Activated CD4-positive, alpha-beta T cell treated with anti-CD3 and anti-CD28 coated beads, Interleukin-2, amount 50 U/mL, for 16 hours (primary cell): ENCODE measurements at regions not wholly inside any gene's neighbourhood (a gene's known extent, or its start where the extent isn't known, plus 50 kb on each side); places are given as distances from the start of the nearest gene placed in this dataset.
A peak's percentile ranks its signal among the peaks of the same experiment; 100 is the strongest.
"Not testable (repeated sequence)": the region's sequence is repeated elsewhere in the genome, so short reads cannot be mapped to it uniquely, and the experiment has no call there.

ENCODE experiments used
- DNase-seq: peaks from one replicate; pipeline ENCODE4 v3.0.0-alpha.2; 2020

DNA sequence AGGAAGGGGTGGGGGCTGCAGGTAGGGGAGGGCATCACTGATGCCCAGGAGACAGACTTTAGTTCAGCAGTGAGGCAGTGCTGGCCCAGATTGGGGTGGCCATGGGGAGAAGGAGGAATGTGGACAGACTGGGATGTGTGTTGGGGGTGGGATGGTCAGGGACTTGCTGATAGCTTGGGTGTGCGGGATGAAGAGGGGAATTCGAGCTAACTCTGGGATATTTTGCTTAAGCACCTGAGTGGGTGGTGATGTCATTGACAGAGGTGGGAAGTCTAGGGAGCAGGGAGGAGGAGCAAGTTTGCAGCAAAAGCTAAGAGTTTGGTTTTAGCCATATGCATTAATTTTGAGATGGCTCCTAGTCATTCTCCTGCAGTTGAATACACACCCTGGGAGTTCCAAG is 207.5 kb downstream of the RPLP1 start:
- DNase-seq = no peak

DNA sequence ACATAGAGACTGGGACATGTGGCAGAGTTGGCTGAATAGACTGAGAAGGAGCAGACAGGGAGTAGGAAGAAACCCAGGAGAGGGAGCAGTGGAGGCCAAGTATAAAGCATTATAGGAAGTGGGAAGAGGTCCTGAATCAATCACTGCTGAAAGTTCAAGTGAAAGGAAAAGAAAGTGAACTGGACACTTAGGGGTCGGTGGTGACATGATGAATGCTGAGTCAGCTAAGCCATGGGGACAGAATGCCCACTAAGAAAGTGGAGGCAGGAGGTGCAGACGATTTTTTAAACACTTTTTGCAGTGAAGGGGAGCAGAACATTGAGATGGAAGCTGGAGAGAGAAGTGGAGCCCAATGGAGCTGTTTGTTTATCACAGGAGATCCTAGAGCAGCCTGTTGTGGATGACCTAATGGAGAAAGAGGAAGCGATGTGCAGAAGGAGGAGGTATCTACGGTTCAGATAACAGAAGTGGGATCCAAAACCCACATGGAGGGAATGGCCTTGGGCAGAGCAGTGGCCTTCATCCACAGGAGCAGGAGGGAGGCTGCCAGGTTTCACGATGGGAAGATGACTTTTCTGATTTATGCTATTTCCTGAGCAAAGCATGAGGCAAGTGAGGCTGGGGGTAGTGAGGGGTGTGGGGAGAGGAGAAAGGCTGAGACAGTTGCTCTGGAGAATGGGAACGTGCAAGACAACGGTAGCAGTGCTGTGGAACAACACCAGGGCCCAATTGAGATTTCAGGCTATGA is 208.2 kb downstream of the RPLP1 start:
- no peak for DNase-seq

- no peak for DNase-seq
These were observed 208.8 kb downstream of the RPLP1 start for GRCh38 chr15:69661446-69661845.

DNA sequence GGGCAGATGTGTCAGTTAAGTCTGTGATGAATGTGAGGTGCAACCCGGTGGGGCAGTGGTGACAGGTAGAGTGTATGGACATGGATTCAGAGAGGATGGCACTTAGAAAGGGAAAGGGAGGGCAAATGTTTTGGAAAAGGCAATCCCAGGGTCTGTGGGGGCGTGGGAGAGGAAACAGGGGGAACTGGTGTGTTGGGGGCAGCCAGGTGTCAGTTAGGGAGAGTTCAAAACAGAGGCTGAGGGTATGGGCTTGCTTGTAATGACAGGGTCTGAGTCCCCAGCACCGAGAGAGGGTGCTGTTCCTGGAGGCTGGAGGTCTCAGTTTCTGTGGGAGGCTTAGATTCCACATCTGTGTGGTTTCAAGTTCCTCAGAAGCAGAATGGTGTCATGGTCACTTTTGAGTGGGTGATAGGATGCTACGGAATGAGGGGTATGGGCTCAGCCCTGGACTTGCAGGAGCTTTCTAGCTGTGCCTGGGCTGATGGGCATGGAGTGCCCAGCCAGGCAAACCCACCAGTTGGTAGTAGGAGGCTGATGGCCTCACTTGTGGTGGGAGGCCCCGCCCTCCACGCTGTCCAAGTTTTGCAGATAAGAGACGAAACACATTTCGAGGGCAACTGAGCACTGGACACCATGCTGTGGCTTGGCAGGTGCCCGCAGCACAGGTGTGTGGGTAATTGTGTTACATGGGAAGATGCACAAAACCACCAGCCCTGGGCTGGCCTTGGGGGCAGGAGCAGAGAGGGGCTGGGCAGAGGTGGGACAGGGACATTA is 209.4 kb downstream of the RPLP1 start:
- DNase-seq = no peak

- DNase-seq = no peak
These were observed 210.0 kb downstream of the RPLP1 start for GRCh38 chr15:69662645-69663000.

GRCh38 chr15:69663441-69663840 is 210.8 kb downstream of the RPLP1 start:
- DNase-seq = no peak

DNA sequence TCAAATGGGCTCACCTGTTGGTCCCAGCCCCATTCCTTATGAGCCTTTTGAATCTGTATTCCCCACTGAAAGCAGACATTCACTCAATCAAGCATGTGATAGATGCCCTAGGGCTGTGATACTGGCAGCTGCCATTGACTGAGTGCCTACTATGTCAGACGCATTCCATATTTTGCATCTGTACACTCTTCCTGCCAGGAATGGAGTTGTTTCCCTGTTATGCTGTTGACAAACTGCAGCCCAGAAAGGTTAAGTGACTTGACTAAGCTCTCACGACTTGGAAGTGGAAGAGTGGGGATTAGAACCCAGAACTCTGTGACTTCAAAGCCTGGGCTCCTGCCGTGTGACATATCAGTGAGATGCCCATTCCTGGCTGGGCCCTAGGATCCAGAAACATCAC is 211.4 kb downstream of the RPLP1 start:
- DNase-seq = no peak

- DNase-seq = no peak
These were observed 212.3 kb downstream of the RPLP1 start for GRCh38 chr15:69664572-69665571.

DNA sequence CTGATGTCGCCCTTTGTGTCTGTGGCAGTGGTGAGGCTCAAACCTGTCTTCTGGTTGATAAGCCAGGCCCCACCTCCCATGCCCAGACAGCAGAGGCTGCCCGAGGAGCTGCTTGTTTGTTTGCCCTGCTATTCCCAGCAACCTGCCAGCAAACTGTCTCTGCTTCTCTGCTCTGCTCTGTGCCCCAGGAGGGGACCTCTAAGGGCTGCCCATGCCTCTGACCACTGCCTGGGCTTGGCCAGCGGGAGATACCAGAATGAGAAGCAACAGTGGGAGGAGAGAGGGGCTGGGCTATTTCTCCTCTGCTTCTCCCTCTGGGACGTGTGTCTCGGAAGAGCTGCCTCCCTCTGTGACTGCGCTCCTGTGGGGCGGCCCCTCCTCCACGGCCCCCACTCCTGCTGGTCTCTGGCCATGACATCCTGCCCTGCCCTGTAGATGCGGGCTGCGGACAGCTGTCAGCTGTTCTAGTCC is 213.1 kb downstream of the RPLP1 start:
- no peak for DNase-seq

- no peak for DNase-seq
These were observed 213.8 kb downstream of the RPLP1 start for GRCh38 chr15:69666441-69666882.

- DNase-seq = no peak
These were observed 214.5 kb downstream of the RPLP1 start for GRCh38 chr15:69666921-69667811.

DNA sequence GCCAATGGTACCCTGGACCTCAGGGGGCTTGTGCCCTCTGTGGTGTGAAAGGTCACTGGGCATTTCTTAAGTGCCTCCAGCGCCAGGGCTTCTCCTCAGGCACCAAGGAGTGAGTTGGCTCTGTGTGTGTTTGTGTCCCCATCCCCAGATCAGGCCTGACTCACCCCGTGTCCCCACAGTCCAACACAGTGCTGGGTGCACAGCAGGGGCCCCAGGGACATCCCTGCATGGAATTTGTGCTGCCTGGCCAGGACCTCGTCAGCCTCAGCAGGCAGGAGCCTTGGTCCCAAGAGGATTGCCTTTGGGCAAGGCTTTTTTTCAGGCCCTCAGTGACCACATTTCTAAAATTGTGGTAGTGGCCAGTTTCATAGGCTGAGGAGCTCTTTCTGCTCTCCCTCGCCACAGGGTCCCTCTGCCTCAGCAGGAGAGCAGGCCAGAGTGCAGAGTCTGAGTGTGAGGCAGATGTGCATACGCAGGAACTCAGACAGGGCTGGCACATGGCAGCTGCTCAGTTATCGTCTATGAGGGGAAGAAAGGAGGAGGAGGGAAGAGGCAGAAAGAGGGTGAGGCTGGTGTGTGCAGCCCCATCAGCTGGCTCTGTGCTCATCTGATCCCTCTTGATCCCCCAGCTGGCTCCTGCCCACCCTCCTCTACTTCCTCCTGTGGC is 215.6 kb downstream of the RPLP1 start:
- no peak for DNase-seq

DNA sequence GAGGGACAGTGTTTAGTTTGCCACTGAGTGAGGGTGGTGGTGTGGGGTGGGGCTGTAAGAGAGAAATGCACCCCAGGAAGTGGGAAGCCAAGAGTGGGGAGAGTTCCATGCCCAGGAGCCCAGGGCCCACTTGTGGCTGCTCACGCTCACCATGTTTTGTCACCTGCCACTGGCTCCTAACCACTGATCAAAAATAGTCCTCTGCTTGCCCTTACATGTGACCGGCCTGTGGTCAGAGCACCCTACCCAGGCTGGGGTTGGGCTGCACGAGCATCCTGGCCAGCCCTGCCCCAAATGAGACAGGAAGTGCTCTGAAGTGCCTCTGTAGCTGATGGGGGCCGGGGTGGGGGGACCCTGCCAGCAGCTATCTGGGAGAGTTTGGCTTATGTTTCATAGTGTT is 216.3 kb downstream of the RPLP1 start:
- peak; percentile 24 for DNase-seq

- no peak for DNase-seq
These were observed 216.8 kb downstream of the RPLP1 start for GRCh38 chr15:69669446-69669845.

DNA sequence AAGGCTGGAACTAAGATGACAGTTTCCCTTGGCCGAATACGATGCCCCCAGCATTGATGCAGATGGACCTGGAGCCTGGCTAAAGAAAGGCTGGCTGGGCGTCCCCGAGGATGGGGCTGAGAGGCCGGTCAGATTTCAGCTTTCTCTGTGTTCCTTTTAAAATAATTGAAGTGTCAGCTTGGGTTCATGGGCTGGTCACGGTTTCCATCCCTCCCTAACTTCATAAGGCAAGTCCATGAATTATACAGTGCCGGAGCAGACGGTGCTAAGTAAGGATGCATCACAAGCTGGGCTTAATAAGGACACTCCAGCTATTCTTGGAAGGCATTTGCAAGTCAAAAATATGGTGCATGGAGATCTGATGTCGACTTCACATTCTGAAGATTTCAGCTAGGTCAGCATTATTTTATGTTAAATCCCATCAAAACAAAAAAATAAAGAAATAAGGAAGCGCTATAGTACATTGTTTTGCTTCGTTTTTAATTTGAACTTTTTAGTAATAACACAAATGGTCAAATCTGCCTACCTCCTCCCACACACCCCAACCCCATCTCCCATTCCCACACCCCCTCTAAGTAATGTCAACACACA is 220.8 kb downstream of the RPLP1 start:
- no peak for DNase-seq

- no peak for DNase-seq
These were observed 223.1 kb downstream of the RPLP1 start for GRCh38 chr15:69675731-69676130.

DNA sequence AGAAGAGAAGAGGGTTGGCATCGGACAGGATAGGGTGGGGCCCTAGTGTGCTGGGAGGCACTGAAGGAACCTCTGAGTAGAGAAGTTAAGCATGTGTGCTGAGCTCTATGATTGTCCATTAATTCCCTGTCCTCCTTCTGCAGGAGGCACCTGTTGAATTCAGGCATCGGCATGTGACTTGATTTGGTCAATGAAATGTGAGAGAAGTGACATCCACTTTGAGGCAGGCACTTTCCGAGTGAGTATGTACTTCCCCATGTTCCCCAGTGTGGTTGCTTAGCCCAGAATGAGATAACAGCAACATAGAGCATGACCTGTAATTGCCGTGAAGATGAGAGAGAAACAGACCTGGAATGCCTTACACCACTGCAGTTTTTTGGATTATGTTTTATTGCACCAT is 224.8 kb downstream of the RPLP1 start:
- no peak for DNase-seq

GRCh38 chr15:69679623-69680228 is 227.1 kb downstream of the RPLP1 start:
- DNase-seq = peak; percentile 77

DNA sequence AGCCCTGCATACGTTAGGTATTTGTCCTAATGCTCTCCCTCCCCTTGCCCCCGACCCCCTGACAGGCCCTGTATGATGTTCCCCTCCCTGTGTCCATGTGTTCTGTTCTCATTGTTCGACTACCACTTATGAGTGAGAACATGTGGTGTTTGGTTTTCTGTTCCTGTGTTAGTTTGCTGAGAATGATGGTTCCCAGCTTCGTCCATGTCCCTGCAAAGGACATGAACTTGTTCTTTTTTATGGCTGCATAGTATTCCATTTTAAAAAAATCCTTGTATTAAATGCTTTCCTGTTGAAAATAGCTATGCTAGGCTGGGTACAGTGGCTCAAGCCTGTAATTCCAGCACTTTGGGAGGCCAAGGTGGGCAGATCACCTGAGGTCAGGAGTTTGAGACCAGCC is 232.2 kb downstream of the RPLP1 start:
- not testable (repeated sequence) for DNase-seq
